H7 (cell line): ENCODE measurements at regions not wholly inside any gene's neighbourhood (a gene's known extent, or its start where the extent isn't known, plus 50 kb on each side); places are given as distances from the start of the nearest gene placed in this dataset.
A peak's percentile ranks its signal among the peaks of the same experiment; 100 is the strongest.

Experiments used
- DNase-seq: peaks from one replicate; pipeline ENCODE4 v3.0.0; 2012
- H3K27me3 ChIP-seq: 2 replicates; pipeline ENCODE4 v1.6.0; 2011; ENCODE audit warnings: mild to moderate bottlenecking, low read length; ENCODE audit not compliant: control insufficient read depth, insufficient read depth
- H3K36me3 ChIP-seq: replicated peaks from 2 replicates; pipeline ENCODE4 v1.5.1; 2011; ENCODE audit warnings: low read length; ENCODE audit not compliant: control insufficient read depth, insufficient read depth
- H3K4me3 ChIP-seq: 2 replicates; pipeline ENCODE4 v1.5.1; 2011; ENCODE audit warnings: low read depth, mild to moderate bottlenecking, control low read depth, low read length, moderate library complexity; ENCODE audit not compliant: insufficient read depth

DNA sequence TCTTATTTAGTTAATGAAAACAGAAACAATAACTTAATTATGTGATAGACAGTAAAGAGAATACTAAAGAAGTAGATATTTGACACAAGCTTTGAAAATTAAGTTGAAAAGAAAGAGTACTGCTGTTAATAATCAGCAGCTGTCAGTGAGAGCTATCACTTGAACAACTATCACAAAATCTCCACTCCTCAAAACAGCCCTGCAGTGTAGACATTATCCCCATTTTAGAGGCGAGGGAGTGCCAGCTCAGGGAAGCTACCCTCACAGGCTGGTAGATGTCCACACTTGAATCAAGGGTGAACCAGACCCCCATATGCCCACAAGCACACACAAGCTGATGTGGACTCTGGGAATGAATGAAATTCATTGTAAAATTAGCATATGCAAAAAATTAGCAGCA lies 248.8 kb downstream of the RHOU start:
- Histone ChIP-seq H3K36me3 (no peaks in the 10 kb centered on the region), H3K4me3 (no peak overlapping the region), H3K27me3 (no peaks in the 10 kb centered on the region)
- DNase-seq = no peak

DNA sequence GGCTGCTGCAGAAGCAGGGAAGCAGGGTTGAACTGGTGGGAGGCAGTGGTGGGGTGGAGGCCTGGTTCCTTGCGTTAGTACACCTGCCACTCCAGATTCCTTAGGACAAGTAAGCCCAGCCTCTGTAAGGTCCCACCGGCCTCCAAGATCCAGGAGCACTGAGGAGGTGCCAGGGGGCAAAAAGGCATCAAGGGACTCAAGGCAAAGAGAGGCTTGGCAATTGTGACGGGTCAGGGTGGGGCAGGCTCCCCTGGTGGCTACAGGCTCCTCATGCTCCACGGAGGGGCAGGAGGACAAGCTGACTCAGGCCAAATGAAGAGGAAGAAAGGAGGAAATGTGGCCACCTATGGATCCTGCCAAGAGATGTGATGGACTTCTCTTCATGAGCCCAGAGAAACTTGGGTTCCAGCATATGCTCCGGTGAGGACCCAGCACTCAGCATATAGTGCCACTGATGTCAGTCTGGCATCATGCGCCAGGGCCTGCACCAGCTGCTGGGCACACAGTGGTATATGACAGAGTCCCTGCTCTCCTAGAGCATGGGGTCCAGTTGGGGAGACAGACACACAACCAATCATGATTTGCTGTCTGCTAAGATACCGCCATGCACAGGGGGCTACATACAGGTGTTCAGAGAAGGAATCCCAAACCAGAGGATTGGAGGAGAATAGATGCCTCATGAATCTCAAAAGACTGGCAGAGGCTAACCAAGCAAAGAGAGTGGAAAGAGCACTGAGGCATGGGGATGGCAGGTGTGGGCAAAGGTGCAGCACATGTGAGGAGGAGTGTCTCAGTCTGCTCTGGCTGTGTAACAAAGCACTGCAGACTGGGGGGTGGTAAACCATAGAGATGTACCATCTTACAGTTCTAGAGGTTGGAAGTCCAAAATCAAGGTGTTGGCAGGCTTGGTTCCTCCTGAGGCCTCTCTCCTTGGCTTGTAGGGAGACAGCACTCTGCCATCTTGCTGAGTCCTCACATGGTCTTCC lies 249.7 kb downstream of the RHOU start:
- Histone ChIP-seq H3K27me3 (no peaks in the 10 kb centered on the region), H3K36me3 (no peaks in the 10 kb centered on the region), H3K4me3 (no peak overlapping the region)
- no peak for DNase-seq

DNA sequence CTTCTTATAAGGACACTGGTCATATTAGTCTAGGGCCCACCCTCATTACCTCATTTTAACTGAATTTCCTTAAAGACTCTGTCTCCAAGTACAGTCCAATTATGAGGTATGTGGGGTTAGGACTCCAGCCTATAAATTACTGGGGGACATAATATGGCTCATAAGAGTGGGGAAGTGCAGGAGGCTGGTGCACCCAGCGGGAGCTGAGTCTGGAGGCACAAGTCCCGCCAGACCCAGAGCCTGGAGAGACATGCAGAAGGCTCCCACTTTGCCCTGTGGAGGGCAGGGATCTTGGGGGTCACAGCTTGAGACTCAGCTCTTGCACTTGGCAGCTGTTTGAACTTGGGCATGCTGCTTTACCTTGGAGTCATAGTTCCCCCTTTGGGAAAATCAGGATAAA lies 250.4 kb downstream of the RHOU start:
- Histone ChIP-seq H3K36me3 (no peaks in the 10 kb centered on the region), H3K27me3 (no peaks in the 10 kb centered on the region; the same call in 1 of the 2 replicates), H3K4me3 (no peak overlapping the region)
- no peak for DNase-seq

- Histone ChIP-seq H3K27me3 (no peaks in the 10 kb centered on the region; the same call in 1 of the 2 replicates), H3K4me3 (no peak overlapping the region), H3K36me3 (no peaks in the 10 kb centered on the region)
- peak; percentile 59 for DNase-seq
These were observed 251.0 kb downstream of the RHOU start for GRCh38 chr1:228986093-228986904.

GRCh38 chr1:228987286-228987685 lies 252.0 kb downstream of the RHOU start:
- H3K36me3 ChIP-seq = no peaks in the 10 kb centered on the region
- H3K27me3 ChIP-seq = no peaks in the 10 kb centered on the region; the same call in 1 of the 2 replicates
- no peak for DNase-seq
- H3K4me3 ChIP-seq = no peak overlapping the region

GRCh38 chr1:228987736-228988506 lies 252.6 kb downstream of the RHOU start:
- no peak overlapping the region for H3K4me3 ChIP-seq
- no peaks in the 10 kb centered on the region; the same call in 1 of the 2 replicates for H3K27me3 ChIP-seq
- H3K36me3 ChIP-seq = no peaks in the 10 kb centered on the region
- DNase-seq = peak; percentile 61

DNA sequence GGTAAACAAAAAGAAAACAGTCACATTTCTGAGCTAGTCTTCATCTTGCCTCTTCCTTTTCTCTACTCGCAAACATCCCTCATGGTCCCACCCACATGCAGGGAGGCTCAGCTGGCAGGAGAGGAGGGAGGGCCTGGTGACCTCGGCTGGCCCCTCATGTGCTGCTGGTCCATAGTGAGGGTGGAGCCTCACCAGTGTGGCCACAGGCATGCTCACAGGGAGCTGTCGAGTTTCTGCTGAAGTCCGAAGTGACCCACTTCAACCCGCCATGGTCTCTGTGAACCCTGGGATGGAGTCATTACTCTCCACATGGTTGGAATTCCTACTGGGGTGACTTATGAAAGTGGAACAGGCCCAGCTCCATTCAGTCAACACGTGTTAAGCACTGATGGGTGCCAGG lies 253.4 kb downstream of the RHOU start:
- no peak overlapping the region for H3K4me3 ChIP-seq
- no peak for DNase-seq
- H3K36me3 ChIP-seq = no peaks in the 10 kb centered on the region
- no peaks in the 10 kb centered on the region; the same call in 1 of the 2 replicates for H3K27me3 ChIP-seq

DNA sequence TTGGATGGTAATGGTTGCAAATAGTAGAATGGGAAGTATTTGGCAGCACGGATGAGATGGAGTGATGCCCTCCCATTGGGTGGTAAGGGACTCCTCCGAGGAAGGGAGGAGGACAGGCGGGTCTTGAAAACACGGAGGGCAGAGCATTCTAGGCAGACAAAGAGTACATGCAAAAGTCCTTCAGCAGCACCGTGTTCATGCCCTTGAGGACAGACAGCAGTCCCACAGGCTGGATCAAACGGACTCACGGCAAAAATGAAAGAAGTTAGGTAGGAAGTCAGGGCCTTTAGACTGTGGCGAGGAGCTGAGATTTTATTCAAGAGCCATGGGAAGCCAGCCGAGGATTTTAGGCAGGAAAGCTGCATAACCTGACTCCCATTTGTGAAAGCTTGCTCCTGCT lies 253.9 kb downstream of the RHOU start:
- Histone ChIP-seq H3K36me3 (no peaks in the 10 kb centered on the region), H3K4me3 (no peak overlapping the region), H3K27me3 (no peaks in the 10 kb centered on the region; the same call in 1 of the 2 replicates)
- no peak for DNase-seq

GRCh38 chr1:228989676-228989991 lies 254.4 kb downstream of the RHOU start:
- no peak overlapping the region for H3K4me3 ChIP-seq
- no peak for DNase-seq
- H3K27me3 ChIP-seq = no peaks in the 10 kb centered on the region; the same call in 1 of the 2 replicates
- no peaks in the 10 kb centered on the region for H3K36me3 ChIP-seq

- no peak for DNase-seq
These were observed 254.9 kb downstream of the RHOU start for GRCh38 chr1:228989992-228990827.

DNA sequence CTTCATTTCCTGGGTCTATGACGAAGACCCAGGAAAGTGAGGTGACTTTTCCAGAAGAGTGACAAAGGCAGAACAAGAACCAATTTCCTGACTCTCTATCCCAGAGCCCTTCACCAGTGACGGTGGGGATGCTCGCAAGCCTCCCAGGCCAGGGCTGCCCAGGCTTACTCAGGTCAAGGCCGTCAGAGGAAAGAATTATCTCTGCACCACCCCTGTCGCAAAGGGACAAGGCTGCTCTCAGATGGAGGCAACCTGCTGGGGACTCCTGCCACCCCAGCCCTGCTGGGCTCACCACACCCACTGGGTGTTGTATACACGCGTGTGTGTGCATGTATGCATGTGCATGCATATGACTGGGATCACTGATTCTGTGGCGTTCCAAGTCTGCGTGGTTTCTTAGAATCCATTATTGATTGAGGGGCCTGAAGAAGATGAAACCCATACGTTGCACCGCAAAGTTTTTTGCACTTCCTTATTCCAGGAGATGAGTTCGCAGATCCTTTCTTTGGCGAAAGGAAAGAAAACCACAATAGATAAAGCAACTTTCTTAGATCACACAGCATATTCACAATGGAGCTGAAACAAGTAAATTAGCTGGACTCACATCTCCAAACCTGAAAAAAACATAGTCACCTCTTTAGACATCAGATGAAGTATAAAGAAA lies 255.8 kb downstream of the RHOU start:
- H3K36me3 ChIP-seq = no peaks in the 10 kb centered on the region
- no peak for DNase-seq
- no peak overlapping the region for H3K4me3 ChIP-seq
- no peaks in the 10 kb centered on the region; the same call in 1 of the 2 replicates for H3K27me3 ChIP-seq

More at GRCh38 chr1:228989992-228990827, 254.9 kb downstream of the RHOU start:
- Histone ChIP-seq H3K27me3 (no peaks in the 10 kb centered on the region; the same call in 1 of the 2 replicates), H3K36me3 (no peaks in the 10 kb centered on the region), H3K4me3 (no peak overlapping the region)

GRCh38 chr1:228992044-228992443 lies 256.8 kb downstream of the RHOU start:
- Histone ChIP-seq H3K27me3 (no peaks in the 10 kb centered on the region; the same call in 1 of the 2 replicates), H3K36me3 (no peaks in the 10 kb centered on the region), H3K4me3 (no peak overlapping the region)
- no peak for DNase-seq

GRCh38 chr1:228992907-228993535 lies 257.7 kb downstream of the RHOU start:
- Histone ChIP-seq H3K36me3 (no peaks in the 10 kb centered on the region), H3K27me3 (no peaks in the 10 kb centered on the region; the same call in 1 of the 2 replicates), H3K4me3 (no peak overlapping the region)
- DNase-seq = no peak
